ENCODE measurements at regions not wholly inside any gene's neighbourhood (a gene's known extent, or its start where the extent isn't known, plus 50 kb on each side); places are given as distances from the start of the nearest gene placed in this dataset.

GRCh38 chr6:102398788-102399390 is 1005.4 kb downstream of the GRIK2 start:
- ChIA-PET CTCF (no interaction called here), POLR2A (no interaction called here)
- no peaks in the 10 kb centered on the region for H3K36me3 Mint-ChIP-seq
- TF ChIP-seq JAZF1 (CRISPR knock-in tag; IDR thresholded peaks at IDR 0.05) (no peak), HMGA2 (CRISPR knock-in tag; IDR thresholded peaks at IDR 0.05) (no peak), E2F1 (CRISPR knock-in tag; IDR thresholded peaks at IDR 0.05) (no peak)
- TF ChIP-seq, protein P1, sequence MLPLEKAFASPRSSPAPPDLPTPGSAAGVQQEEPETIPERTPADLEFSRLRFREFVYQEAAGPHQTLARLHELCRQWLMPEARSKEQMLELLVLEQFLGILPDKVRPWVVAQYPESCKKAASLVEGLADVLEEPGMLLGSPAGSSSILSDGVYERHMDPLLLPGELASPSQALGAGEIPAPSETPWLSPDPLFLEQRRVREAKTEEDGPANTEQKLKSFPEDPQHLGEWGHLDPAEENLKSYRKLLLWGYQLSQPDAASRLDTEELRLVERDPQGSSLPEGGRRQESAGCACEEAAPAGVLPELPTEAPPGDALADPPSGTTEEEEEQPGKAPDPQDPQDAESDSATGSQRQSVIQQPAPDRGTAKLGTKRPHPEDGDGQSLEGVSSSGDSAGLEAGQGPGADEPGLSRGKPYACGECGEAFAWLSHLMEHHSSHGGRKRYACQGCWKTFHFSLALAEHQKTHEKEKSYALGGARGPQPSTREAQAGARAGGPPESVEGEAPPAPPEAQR (CRISPR knock-in tag; IDR thresholded peaks at IDR 0.05), result no peak
- TF ChIP-seq, protein P2, sequence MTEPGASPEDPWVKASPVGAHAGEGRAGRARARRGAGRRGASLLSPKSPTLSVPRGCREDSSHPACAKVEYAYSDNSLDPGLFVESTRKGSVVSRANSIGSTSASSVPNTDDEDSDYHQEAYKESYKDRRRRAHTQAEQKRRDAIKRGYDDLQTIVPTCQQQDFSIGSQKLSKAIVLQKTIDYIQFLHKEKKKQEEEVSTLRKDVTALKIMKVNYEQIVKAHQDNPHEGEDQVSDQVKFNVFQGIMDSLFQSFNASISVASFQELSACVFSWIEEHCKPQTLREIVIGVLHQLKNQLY (CRISPR knock-in tag; IDR thresholded peaks at IDR 0.05), result no peak
- TF ChIP-seq, protein P3, sequence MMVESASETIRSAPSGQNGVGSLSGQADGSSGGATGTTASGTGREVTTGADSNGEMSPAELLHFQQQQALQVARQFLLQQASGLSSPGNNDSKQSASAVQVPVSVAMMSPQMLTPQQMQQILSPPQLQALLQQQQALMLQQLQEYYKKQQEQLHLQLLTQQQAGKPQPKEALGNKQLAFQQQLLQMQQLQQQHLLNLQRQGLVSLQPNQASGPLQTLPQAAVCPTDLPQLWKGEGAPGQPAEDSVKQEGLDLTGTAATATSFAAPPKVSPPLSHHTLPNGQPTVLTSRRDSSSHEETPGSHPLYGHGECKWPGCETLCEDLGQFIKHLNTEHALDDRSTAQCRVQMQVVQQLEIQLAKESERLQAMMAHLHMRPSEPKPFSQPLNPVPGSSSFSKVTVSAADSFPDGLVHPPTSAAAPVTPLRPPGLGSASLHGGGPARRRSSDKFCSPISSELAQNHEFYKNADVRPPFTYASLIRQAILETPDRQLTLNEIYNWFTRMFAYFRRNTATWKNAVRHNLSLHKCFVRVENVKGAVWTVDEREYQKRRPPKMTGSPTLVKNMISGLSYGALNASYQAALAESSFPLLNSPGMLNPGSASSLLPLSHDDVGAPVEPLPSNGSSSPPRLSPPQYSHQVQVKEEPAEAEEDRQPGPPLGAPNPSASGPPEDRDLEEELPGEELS (CRISPR knock-in tag; IDR thresholded peaks at IDR 0.05), result no peak
- H3K27me3 Mint-ChIP-seq (ENCODE audit: low read depth), result no peaks in the 10 kb centered on the region
- H3K4me1 Mint-ChIP-seq, result peaks cover 14% of the 10 kb centered on the region
- peak overlapping the region; percentile 73 for H3K27ac Mint-ChIP-seq
- H3K4me3 Mint-ChIP-seq, result no peak overlapping the region
- DNase-seq (ENCODE audit: low spot score), result no peak
- peaks cover 10% of the 10 kb centered on the region; the same call in 1 of the 2 replicates for H3K9me3 Mint-ChIP-seq
- ATAC-seq, result no peak

DNA sequence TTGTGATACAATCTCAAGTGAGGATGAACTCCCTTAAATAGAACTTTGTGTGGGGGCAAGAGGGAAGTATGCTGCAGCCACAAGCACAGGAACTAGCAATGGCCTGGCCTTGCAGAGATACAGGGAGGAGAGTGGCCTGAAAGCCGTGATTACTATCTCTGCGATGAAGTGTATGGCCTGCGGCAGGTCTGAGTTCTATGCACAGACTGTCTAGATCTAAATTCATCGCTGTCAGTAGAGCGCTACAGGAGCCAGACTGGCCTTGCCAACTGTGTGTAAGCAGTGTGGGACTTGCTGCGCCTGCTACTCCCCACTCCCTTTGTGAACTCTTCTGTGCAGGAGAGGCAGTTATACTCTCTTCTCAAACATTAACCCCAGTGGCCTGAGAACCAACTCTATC is 997.0 kb downstream of the GRIK2 start:
- peaks cover 14% of the 10 kb centered on the region for H3K9me3 Mint-ChIP-seq
- no peak for TF ChIP-seq NFYB (CRISPR knock-in tag; conservative IDR thresholded peaks at IDR 0.05; ENCODE audit: low read depth)
- TF ChIP-seq ELF4 (CRISPR knock-in tag; IDR thresholded peaks at IDR 0.05; ENCODE audit: low read depth), result no peak
- TF ChIP-seq ZNF232 (CRISPR knock-in tag; IDR thresholded peaks at IDR 0.05), result no peak
- TF ChIP-seq OVOL2 (CRISPR knock-in tag; IDR thresholded peaks at IDR 0.05; ENCODE audit: borderline replicate concordance), result no peak
- TF ChIP-seq FOXJ3 (CRISPR knock-in tag; IDR thresholded peaks at IDR 0.05; ENCODE audit: borderline replicate concordance), result no peak
- ATAC-seq (no peak; the same call in 1 of the 2 replicates), DNase-seq (ENCODE audit: low spot score) (no peak)
- H3K4me1 Mint-ChIP-seq, result no peaks in the 10 kb centered on the region
- POLR2A ChIA-PET, result no interaction called here
- H3K27me3 Mint-ChIP-seq (ENCODE audit: low read depth), result no peaks in the 10 kb centered on the region
- H3K27ac Mint-ChIP-seq, result no peak overlapping the region
- no peak overlapping the region for H3K4me3 Mint-ChIP-seq
- no peaks in the 10 kb centered on the region for H3K36me3 Mint-ChIP-seq
- CTCF ChIA-PET, result no interaction called here

DNA sequence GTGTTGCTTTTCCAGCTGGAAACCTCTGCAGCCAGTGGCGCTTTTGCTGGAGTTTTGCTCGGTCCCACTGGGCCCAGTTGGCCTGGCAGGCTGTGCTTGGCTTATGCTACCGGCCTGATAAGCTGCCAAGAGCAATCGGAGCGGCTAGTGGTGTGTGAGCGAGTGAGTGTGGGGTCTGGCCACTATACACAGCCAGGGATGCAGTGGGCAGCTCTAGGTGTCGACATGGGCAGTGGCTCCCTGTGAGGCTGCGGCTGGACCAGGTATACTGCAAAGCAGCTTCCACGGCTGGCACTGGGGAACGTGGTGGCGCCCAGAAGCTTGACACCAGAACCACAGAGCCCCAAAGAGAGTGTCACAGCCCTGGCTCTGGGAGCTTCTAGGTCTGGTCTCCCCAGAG is 996.5 kb downstream of the GRIK2 start:
- Mint-ChIP-seq H3K4me3 (no peak overlapping the region), H3K27ac (no peak overlapping the region), H3K36me3 (no peaks in the 10 kb centered on the region), H3K9me3 (peaks cover 14% of the 10 kb centered on the region), H3K4me1 (no peaks in the 10 kb centered on the region), H3K27me3 (ENCODE audit: low read depth) (no peaks in the 10 kb centered on the region)
- ChIA-PET POLR2A (no interaction called here), CTCF (no interaction called here)
- ATAC-seq, result no peak
- DNase-seq (ENCODE audit: low spot score), result no peak
- no peak for TF ChIP-seq TEAD4 (CRISPR knock-in tag; IDR thresholded peaks at IDR 0.05)
- no peak for TF ChIP-seq AR (CRISPR knock-in tag; IDR thresholded peaks at IDR 0.05)
- no peak for TF ChIP-seq ZNF512 (CRISPR knock-in tag; IDR thresholded peaks at IDR 0.05; ENCODE audit: borderline replicate concordance)
- TF ChIP-seq, protein P4, sequence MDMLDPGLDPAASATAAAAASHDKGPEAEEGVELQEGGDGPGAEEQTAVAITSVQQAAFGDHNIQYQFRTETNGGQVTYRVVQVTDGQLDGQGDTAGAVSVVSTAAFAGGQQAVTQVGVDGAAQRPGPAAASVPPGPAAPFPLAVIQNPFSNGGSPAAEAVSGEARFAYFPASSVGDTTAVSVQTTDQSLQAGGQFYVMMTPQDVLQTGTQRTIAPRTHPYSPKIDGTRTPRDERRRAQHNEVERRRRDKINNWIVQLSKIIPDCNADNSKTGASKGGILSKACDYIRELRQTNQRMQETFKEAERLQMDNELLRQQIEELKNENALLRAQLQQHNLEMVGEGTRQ (CRISPR knock-in tag; IDR thresholded peaks at IDR 0.05), result no peak
- no peak for TF ChIP-seq ZBTB21 (CRISPR knock-in tag; IDR thresholded peaks at IDR 0.05; ENCODE audit: borderline replicate concordance)
- TF ChIP-seq ZNF219 (CRISPR knock-in tag; IDR thresholded peaks at IDR 0.05; ENCODE audit: borderline replicate concordance), result no peak
- TF ChIP-seq, protein P5, sequence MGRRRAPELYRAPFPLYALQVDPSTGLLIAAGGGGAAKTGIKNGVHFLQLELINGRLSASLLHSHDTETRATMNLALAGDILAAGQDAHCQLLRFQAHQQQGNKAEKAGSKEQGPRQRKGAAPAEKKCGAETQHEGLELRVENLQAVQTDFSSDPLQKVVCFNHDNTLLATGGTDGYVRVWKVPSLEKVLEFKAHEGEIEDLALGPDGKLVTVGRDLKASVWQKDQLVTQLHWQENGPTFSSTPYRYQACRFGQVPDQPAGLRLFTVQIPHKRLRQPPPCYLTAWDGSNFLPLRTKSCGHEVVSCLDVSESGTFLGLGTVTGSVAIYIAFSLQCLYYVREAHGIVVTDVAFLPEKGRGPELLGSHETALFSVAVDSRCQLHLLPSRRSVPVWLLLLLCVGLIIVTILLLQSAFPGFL (CRISPR knock-in tag; IDR thresholded peaks at IDR 0.05; ENCODE audit: borderline replicate concordance), result no peak
- TF ChIP-seq OVOL2 (CRISPR knock-in tag; IDR thresholded peaks at IDR 0.05; ENCODE audit: borderline replicate concordance), result no peak
- TF ChIP-seq FOXK1 (CRISPR knock-in tag; IDR thresholded peaks at IDR 0.05), result no peak
- TF ChIP-seq SMAD4 (CRISPR knock-in tag; IDR thresholded peaks at IDR 0.05), result no peak

Measured in WTC11 (cell line).